NCI-H187 treated with DMSO at 0.1 percent for 48 hours (cell line): ENCODE measurements at regions not wholly inside any gene's neighbourhood (a gene's known extent, or its start where the extent isn't known, plus 50 kb on each side); places are given as distances from the start of the nearest gene placed in this dataset.

Experiments used
- DNase-seq: peaks from one replicate; lab custom pipeline; 2025; lab: John Stamatoyannopoulos, UW

- no peak for DNase-seq
Measured at GRCh38 chr12:107553211-107553765, 132.3 kb upstream of the PWP1 start.

GRCh38 chr12:107554941-107555340 is 130.7 kb upstream of the PWP1 start:
- no peak for DNase-seq

- no peak for DNase-seq
Measured at GRCh38 chr12:107557026-107557425, 128.6 kb upstream of the PWP1 start.

GRCh38 chr12:107557589-107558100 is 128.0 kb upstream of the PWP1 start:
- no peak for DNase-seq

GRCh38 chr12:107558141-107558815 is 127.3 kb upstream of the PWP1 start:
- DNase-seq: no peak

GRCh38 chr12:107558816-107559382 is 126.7 kb upstream of the PWP1 start:
- no peak for DNase-seq

- no peak for DNase-seq
Measured at GRCh38 chr12:107560165-107560898, 125.3 kb upstream of the PWP1 start.

- no peak for DNase-seq
Measured at GRCh38 chr12:107560899-107561285, 124.7 kb upstream of the PWP1 start.

- no peak for DNase-seq
Measured at GRCh38 chr12:107564946-107565345, 120.7 kb upstream of the PWP1 start.

GRCh38 chr12:107565551-107565950 is 120.0 kb upstream of the PWP1 start:
- DNase-seq: no peak

- DNase-seq: no peak
Measured at GRCh38 chr12:107567876-107568619, 117.6 kb upstream of the PWP1 start.

GRCh38 chr12:107568718-107569117 is 116.9 kb upstream of the PWP1 start:
- no peak for DNase-seq

GRCh38 chr12:107570721-107571120 is 114.9 kb upstream of the PWP1 start:
- no peak for DNase-seq

GRCh38 chr12:107571492-107571891 is 114.1 kb upstream of the PWP1 start:
- DNase-seq: no peak

- no peak for DNase-seq
Measured at GRCh38 chr12:107574691-107575090, 110.9 kb upstream of the PWP1 start.

GRCh38 chr12:107580750-107581618 is 104.6 kb upstream of the PWP1 start:
- no peak for DNase-seq

GRCh38 chr12:107581619-107582015 is 104.0 kb upstream of the PWP1 start:
- no peak for DNase-seq

- DNase-seq: no peak
Measured at GRCh38 chr12:107583551-107583950, 102.0 kb upstream of the PWP1 start.

GRCh38 chr12:107584563-107584962 is 101.0 kb upstream of the PWP1 start:
- no peak for DNase-seq

- no peak for DNase-seq
Measured at GRCh38 chr12:107586256-107586970, 99.2 kb upstream of the PWP1 start.
